ENCODE measurements at regions not wholly inside any gene's neighbourhood (a gene's known extent, or its start where the extent isn't known, plus 50 kb on each side); places are given as distances from the start of the nearest gene placed in this dataset.

- TF ChIP-seq CTCF (IDR thresholded peaks at IDR 0.05) (no peak), POLR2AphosphoS5 (IDR thresholded peaks at IDR 0.05) (no peak), POLR2A (IDR thresholded peaks at IDR 0.05) (no peak)
These were observed 301.4 kb upstream of the EPHA5 start for GRCh38 chr4:65971686-65972085.

Measured in breast epithelium (tissue), 3 donors.